ENCODE measurements at regions not wholly inside any gene's neighbourhood (a gene's known extent, or its start where the extent isn't known, plus 50 kb on each side); places are given as distances from the start of the nearest gene placed in this dataset.

DNA sequence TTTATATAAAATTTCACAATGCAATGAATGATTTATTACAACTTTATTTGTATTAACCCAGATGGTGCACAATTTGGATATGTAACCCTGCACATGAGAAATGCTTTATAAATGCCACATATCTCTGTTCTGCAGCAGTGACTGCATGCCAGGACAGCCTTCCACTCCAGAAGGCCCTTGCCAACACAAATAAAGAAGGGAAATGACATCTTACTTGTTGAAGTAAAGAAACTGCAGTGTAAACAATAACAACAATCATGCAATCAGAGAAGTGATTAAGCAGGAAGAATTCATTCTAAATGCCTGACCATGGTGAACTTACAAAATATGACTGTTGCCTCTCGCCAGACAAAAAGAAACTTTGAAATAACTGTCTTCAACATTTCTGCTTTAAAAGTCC is 129.9 kb upstream of the CHST9 start:
- H3K27me3 ChIP-seq: no peaks in the 10 kb centered on the region

DNA sequence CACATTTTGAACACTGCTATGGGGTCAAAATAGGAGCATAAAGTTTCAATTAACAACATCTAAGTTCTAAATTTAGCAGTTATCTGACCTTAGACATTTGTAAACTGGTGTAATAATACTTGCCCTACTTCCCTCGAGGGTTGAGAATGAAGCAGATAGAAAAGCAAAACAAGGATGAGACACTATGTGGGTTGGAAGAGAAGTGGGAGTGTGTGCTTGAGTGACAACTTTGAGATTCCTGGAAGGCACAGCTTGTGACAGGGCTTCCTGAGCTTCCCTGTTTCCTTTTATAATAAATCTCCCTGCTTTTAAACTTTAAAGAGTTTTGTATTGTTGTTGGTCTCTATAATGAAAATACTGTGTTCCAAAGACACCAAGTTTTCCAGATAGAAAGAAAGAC is 128.6 kb upstream of the CHST9 start:
- ATAC-seq: no peak
- Histone ChIP-seq H3K27ac (no peak overlapping the region), H3K27me3 (no peaks in the 10 kb centered on the region), H3K9me3 (peaks cover 0 to 5% (median 0%) of the 10 kb centered on the region in 12 donors), H3K4me1 (no peaks in the 10 kb centered on the region), H3K4me3 (no peak overlapping the region), H3K36me3 (no peaks in the 10 kb centered on the region)
- WGBS, 4 donors: 5 to 21% (median 6%) methylated on average over 1 of the region's 1 CpG
- DNase-seq: no peak
- TF ChIP-seq POLR2A (IDR thresholded peaks at IDR 0.05): no peak
- TF ChIP-seq, protein P1, sequence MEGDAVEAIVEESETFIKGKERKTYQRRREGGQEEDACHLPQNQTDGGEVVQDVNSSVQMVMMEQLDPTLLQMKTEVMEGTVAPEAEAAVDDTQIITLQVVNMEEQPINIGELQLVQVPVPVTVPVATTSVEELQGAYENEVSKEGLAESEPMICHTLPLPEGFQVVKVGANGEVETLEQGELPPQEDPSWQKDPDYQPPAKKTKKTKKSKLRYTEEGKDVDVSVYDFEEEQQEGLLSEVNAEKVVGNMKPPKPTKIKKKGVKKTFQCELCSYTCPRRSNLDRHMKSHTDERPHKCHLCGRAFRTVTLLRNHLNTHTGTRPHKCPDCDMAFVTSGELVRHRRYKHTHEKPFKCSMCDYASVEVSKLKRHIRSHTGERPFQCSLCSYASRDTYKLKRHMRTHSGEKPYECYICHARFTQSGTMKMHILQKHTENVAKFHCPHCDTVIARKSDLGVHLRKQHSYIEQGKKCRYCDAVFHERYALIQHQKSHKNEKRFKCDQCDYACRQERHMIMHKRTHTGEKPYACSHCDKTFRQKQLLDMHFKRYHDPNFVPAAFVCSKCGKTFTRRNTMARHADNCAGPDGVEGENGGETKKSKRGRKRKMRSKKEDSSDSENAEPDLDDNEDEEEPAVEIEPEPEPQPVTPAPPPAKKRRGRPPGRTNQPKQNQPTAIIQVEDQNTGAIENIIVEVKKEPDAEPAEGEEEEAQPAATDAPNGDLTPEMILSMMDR (IDR thresholded peaks at IDR 0.05): no peak
- intact Hi-C loops (cut with DNase I): no loop called here

More for the DNA sequence above, 129.9 kb upstream of the CHST9 start:
- Histone ChIP-seq H3K36me3 (no peaks in the 10 kb centered on the region), H3K9me3 (peaks cover 0 to 5% (median 0%) of the 10 kb centered on the region in 12 donors), H3K4me3 (no peak overlapping the region), H3K4me1 (no peaks in the 10 kb centered on the region), H3K27ac (no peak overlapping the region)
- WGBS, 4 donors: 32 to 56% (median 48%) methylated on average over 1 of the region's 1 CpG
- ATAC-seq (no peak), DNase-seq (no peak)
- TF ChIP-seq, protein P1 (IDR thresholded peaks at IDR 0.05): no peak
- no peak for TF ChIP-seq POLR2A (IDR thresholded peaks at IDR 0.05)
- intact Hi-C loops (cut with DNase I): no loop called here

DNA sequence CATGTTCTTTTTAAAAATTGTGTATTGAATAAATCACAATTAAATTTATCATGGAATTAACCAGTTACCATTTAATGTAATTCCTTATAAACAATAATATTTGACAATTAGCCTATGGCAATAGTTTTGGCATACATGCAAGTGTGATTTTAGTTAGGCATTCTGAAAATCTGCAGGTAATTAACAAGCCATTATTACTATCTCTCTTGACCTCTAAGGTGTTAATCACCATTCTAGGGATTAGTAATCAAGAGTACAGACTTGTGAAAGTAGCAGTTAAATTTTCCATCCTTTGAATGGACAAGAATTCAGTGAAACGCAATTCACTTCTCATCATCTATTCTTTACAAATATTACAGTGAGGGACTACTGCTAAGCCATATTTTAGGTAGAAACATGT is 127.7 kb upstream of the CHST9 start:
- H3K27ac ChIP-seq: no peak overlapping the region
- ATAC-seq (no peak), DNase-seq (no peak)
- peaks cover 0 to 5% (median 0%) of the 10 kb centered on the region in 12 donors for H3K9me3 ChIP-seq
- no peak for TF ChIP-seq POLR2A (IDR thresholded peaks at IDR 0.05)
- TF ChIP-seq, protein P1 (IDR thresholded peaks at IDR 0.05): no peak
- H3K27me3 ChIP-seq: no peaks in the 10 kb centered on the region
- no peaks in the 10 kb centered on the region for H3K36me3 ChIP-seq
- intact Hi-C loops (cut with DNase I): no loop called here
- WGBS, 4 donors: 66 to 79% (median 70%) methylated on average over 1 of the region's 1 CpG
- H3K4me3 ChIP-seq: no peak overlapping the region
- H3K4me1 ChIP-seq: no peaks in the 10 kb centered on the region

DNA sequence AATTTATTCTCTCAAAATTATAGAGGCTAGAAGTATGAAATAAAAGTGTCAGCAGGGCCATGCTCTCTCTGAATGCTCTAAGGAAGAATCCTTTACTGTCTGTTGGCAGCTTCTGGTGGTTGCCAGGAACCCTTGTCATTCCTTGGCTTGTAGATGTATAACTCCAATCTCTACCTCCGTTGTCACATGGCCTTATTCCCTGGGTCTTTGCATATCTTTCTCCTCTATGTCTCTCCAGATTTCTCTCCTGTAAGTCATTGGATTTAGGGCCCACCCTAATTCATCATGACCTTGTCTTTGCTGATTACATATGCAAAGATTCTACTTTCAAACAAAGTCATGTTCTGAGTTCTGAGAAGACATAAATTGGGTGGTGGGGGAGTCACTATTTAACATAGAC is 127.0 kb upstream of the CHST9 start:
- 39 to 46% (median 44%) methylated on average over 1 of the region's 1 CpG for WGBS, 4 donors
- intact Hi-C loops (cut with DNase I): no loop called here

More for the DNA sequence above, 127.0 kb upstream of the CHST9 start:
- ATAC-seq (no peak), DNase-seq (no peak)
- Histone ChIP-seq H3K4me1 (no peaks in the 10 kb centered on the region), H3K36me3 (no peaks in the 10 kb centered on the region), H3K9me3 (peaks cover 0 to 5% (median 0%) of the 10 kb centered on the region in 12 donors), H3K27me3 (no peaks in the 10 kb centered on the region), H3K4me3 (no peak overlapping the region), H3K27ac (no peak overlapping the region)
- TF ChIP-seq POLR2A (IDR thresholded peaks at IDR 0.05): no peak
- TF ChIP-seq, protein P1 (IDR thresholded peaks at IDR 0.05): no peak
